Psoas muscle (tissue), 7 donors: ENCODE measurements at regions not wholly inside any gene's neighbourhood (a gene's known extent, or its start where the extent isn't known, plus 50 kb on each side); places are given as distances from the start of the nearest gene placed in this dataset.

Source experiments
- ATAC-seq, 4 donors: fragments of 200-7000 bp; cut with Tn5 transposase; one replicate each; pipeline ENCODE4 v1.9.1; 2020; ENCODE audit warnings: moderate library complexity in 3 of 4, mild to moderate bottlenecking in 2 of 4
- DNase-seq, 2 donors: peaks; one replicate each; pipeline ENCODE4 v3.0.0-alpha.2; 2020
- H3K27ac ChIP-seq: fragments of 200-600 bp; one replicate; pipeline ENCODE4 v1.8.0; 2022
- H3K27me3 ChIP-seq, 3 donors: fragments of 200-600 bp in 1 of 3; one replicate each; pipeline versions ENCODE4 v1.6.1 to v1.8.0; 2013 to 2022; ENCODE audit warnings: low read length in 2 of 3, mild to moderate bottlenecking in 2 of 3, moderate library complexity in 1 of 3; ENCODE audit not compliant: insufficient read depth in 3 of 3
- H3K36me3 ChIP-seq, 2 donors: fragments of 200-600 bp in 1 of 2; one replicate each; pipeline versions ENCODE4 v1.6.1 to v1.8.0; 2013 to 2022; ENCODE audit warnings: low read depth in 1 of 2, mild to moderate bottlenecking in 1 of 2, moderate library complexity in 1 of 2; ENCODE audit not compliant: insufficient read depth in 1 of 2
- H3K4me1 ChIP-seq: fragments of 200-600 bp; one replicate; pipeline ENCODE4 v1.8.0; 2022
- H3K4me3 ChIP-seq: fragments of 200-600 bp; one replicate; pipeline ENCODE4 v1.8.0; 2022; ENCODE audit warnings: mild to moderate bottlenecking
- H3K9me3 ChIP-seq: fragments of 200-600 bp; one replicate; pipeline ENCODE4 v1.8.0; 2022
- WGBS, 3 donors: extraction: QIAGEN DNeasy Blood & Tissue Kit; methylation state at CpG; one replicate each; pipeline versions ENCODE4 v1.1.6 to v1.1.7; 2013; 5-methylcytosine and 5-hydroxymethylcytosine counted together
- intact Hi-C, 2 donors: fragments of 100-400 bp; cut with DNase I; formaldehyde crosslinking; loops; one replicate each; pipeline versions ENCODE4 v1.11.0 to v1.14.2; 2022
- TF ChIP-seq, protein P1 (sequence below): fragments of 200-600 bp; IDR thresholded peaks from one replicate; pipeline ENCODE4 v1.8.0; 2022; ENCODE audit warnings: antibody characterized with exemption
- donor health status: healthy with polysubstance abuse.
- donor health status: DM: no; HTN: no; CAD: no; lungs with moderate emphysema.
- donor health status: Bipolar disorder and iron deficiency.
- donor health status: healthy.
- donor health status: DM: yes; HTN: yes; CAD: no.
- donor health status: DM: no; HTN: no; CAD: no.
- donor health status: DM: yes; HTN: yes; CAD: no.

DNA sequence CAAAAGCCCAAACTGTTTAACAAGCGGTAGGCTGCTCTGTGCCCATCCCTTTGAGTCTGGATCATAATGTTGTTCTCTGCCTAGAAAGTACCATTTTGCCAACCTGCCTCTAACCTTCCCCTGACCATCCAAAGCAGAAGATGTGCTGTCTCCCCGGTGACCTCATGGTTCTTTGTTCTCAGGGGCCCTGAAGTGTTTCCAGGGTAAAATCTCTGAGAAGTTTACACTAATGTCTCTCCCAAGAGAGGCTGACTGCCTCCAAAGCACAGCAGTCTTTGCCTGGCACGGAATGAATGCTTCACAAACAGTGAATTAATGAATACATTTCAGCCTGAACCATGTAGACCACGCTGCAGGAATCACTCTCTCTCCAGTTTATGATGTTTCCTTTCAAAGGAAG lies 523.8 kb upstream of the CELF2 start:
- TF ChIP-seq, protein P1, sequence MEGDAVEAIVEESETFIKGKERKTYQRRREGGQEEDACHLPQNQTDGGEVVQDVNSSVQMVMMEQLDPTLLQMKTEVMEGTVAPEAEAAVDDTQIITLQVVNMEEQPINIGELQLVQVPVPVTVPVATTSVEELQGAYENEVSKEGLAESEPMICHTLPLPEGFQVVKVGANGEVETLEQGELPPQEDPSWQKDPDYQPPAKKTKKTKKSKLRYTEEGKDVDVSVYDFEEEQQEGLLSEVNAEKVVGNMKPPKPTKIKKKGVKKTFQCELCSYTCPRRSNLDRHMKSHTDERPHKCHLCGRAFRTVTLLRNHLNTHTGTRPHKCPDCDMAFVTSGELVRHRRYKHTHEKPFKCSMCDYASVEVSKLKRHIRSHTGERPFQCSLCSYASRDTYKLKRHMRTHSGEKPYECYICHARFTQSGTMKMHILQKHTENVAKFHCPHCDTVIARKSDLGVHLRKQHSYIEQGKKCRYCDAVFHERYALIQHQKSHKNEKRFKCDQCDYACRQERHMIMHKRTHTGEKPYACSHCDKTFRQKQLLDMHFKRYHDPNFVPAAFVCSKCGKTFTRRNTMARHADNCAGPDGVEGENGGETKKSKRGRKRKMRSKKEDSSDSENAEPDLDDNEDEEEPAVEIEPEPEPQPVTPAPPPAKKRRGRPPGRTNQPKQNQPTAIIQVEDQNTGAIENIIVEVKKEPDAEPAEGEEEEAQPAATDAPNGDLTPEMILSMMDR = no peak
- H3K4me3 ChIP-seq = no peak overlapping the region
- H3K27me3 ChIP-seq = no peaks in the 10 kb centered on the region
- WGBS, 3 donors = 78 to 85% (median 81%) methylated on average over 4 of the region's 4 CpGs
- intact Hi-C loops = no loop called here
- no peaks in the 10 kb centered on the region for H3K9me3 ChIP-seq
- no peak for DNase-seq
- H3K36me3 ChIP-seq = no peaks in the 10 kb centered on the region
- H3K27ac ChIP-seq = no peak overlapping the region
- H3K4me1 ChIP-seq = no peaks in the 10 kb centered on the region
- no peak for ATAC-seq

DNA sequence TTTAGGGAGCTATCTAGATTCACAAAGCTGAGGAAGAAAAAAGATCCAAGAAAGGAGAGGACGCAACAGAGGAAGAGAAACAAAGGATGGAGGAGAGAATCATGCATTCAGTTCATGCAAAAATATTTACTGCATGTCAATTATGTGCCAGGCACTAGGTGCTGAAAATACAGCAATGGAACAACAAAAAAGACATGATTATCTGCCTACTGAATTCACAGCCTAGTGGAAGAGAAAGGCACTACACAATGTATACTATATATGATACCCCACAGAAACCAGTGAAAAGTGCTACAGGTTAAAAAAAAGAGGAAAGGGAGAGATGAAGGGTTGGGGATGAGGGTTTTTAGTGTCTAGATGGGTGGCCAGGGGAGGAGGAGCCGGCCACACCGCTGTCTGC lies 520.4 kb upstream of the CELF2 start:
- TF ChIP-seq, protein P1 = no peak
- Histone ChIP-seq H3K9me3 (no peaks in the 10 kb centered on the region), H3K4me1 (no peaks in the 10 kb centered on the region), H3K27me3 (no peaks in the 10 kb centered on the region), H3K4me3 (no peak overlapping the region), H3K27ac (no peak overlapping the region), H3K36me3 (no peaks in the 10 kb centered on the region)
- intact Hi-C loops = no loop called here
- DNase-seq (no peak), ATAC-seq (no peak)
- 94 to 98% (median 96%) methylated on average over 3 of the region's 3 CpGs for WGBS, 3 donors

DNA sequence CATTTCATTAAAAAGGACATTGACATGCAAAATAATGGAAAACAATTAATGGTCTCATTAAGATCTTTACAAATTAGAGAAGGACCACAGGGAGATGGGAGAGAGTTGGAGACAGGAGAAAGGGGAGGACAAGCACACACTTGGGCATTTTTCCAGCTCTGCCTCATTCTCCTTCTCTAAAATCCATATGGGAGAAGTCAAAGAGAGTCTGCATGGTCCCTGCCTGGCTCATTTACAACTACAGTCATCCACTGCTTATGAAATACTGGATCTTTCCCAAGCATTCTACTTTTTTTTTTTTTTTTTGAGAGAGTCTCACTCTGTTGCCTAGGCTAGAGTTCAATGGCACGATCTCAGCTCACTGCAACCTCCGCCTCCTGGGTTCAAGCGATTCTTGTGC lies 518.9 kb upstream of the CELF2 start:
- intact Hi-C loops = no loop called here
- no peak for DNase-seq
- H3K9me3 ChIP-seq = no peaks in the 10 kb centered on the region
- TF ChIP-seq, protein P1 = no peak
- H3K27ac ChIP-seq = no peak overlapping the region
- ATAC-seq = no peak
- H3K4me1 ChIP-seq = no peaks in the 10 kb centered on the region
- H3K36me3 ChIP-seq = no peaks in the 10 kb centered on the region
- no peaks in the 10 kb centered on the region for H3K27me3 ChIP-seq
- H3K4me3 ChIP-seq = no peak overlapping the region
- WGBS, 3 donors = 92 to 97% (median 93%) methylated on average over 3 of the region's 3 CpGs

DNA sequence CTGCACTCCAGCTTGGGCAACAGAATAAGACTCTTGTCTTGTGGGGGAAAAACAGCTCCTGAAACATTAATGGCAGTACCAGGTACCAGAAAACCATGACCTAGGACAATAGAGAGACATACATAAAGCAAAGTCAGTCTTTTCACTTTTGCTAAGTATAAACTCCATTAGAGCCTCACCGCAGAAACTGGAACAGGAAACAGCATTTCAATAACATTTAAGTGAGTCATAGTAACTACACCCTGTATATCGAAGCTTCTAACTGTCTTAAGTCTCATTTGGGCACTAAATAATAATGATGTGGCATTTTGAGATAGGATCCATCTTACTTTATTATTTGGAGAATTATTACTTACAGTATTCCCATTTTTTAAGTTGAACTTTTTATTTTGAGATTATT lies 517.8 kb upstream of the CELF2 start:
- Histone ChIP-seq H3K9me3 (peaks cover 3% of the 10 kb centered on the region), H3K36me3 (no peaks in the 10 kb centered on the region), H3K4me1 (no peaks in the 10 kb centered on the region), H3K27me3 (no peaks in the 10 kb centered on the region), H3K4me3 (no peak overlapping the region), H3K27ac (no peak overlapping the region)
- intact Hi-C loops = no loop called here
- DNase-seq (no peak), ATAC-seq (no peak)
- WGBS, 3 donors = 63 to 78% (median 72%) methylated on average over 2 of the region's 2 CpGs
- TF ChIP-seq, protein P1 = no peak

DNA sequence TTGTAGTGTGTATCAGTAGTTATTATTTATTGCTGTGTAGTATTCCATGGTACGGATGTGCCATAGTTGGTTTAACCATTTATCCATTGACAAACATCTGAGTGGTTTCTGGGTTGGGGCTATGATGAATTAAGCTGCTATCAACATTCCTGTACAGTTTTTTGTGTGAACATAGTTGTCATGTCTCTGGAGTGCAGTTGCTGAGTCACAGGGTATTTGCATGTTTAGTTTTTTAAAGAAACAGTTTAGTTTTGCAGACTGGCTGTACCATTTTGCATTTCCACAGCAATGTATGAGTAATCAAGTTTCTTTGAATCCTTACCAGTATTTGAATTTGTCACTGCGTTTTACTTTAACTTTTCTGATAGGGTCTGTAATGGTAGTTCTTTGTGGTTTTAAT lies 516.7 kb upstream of the CELF2 start:
- H3K4me3 ChIP-seq = no peak overlapping the region
- H3K27me3 ChIP-seq = no peaks in the 10 kb centered on the region
- ATAC-seq = no peak
- TF ChIP-seq, protein P1 = no peak
- intact Hi-C loops = no loop called here
- H3K4me1 ChIP-seq = no peaks in the 10 kb centered on the region
- peaks cover 3% of the 10 kb centered on the region for H3K9me3 ChIP-seq
- H3K27ac ChIP-seq = no peak overlapping the region
- DNase-seq = no peak
- H3K36me3 ChIP-seq = no peaks in the 10 kb centered on the region
- 92 to 97% (median 97%) methylated on average over 2 of the region's 2 CpGs for WGBS, 3 donors
